Ascending aorta (tissue), 2 donors: ENCODE measurements at regions not wholly inside any gene's neighbourhood (a gene's known extent, or its start where the extent isn't known, plus 50 kb on each side); places are given as distances from the start of the nearest gene placed in this dataset.
"Not testable (repeated sequence)": the region's sequence is repeated elsewhere in the genome, so short reads cannot be mapped to it uniquely, and the experiment has no call there.

Experiments
- DNase-seq, 2 donors: peaks; one replicate each; pipeline ENCODE4 v3.0.0-alpha.2; 2019; ENCODE audit warnings: low spot score in 2 of 2
- H3K27ac ChIP-seq, 2 donors: fragments of 200-600 bp; sonication (generic); one replicate each; pipeline ENCODE4 v1.5.1; 2016 to 2017; ENCODE audit warnings: mild to moderate bottlenecking in 1 of 2
- H3K27me3 ChIP-seq: fragments of 200-600 bp; sonication (generic); one replicate; pipeline ENCODE4 v1.5.1; 2017
- H3K36me3 ChIP-seq, 2 donors: fragments of 200-600 bp; sonication (generic); one replicate each; pipeline ENCODE4 v1.5.1; 2016
- H3K4me1 ChIP-seq, 2 donors: fragments of 200-600 bp; sonication (generic); one replicate each; pipeline ENCODE4 v1.5.1; 2016 to 2017; ENCODE audit warnings: mild to moderate bottlenecking in 1 of 2
- H3K4me3 ChIP-seq, 2 donors: fragments of 200-600 bp; sonication (generic); one replicate each; pipeline ENCODE4 v1.5.1; 2016 to 2017; ENCODE audit warnings: mild to moderate bottlenecking in 1 of 2
- H3K9me3 ChIP-seq, 2 donors: fragments of 200-600 bp; sonication (generic); one replicate each; pipeline ENCODE4 v1.5.1; 2016
- CTCF ChIP-seq, 3 experiments: fragments of 200-600 bp in 2 of 3; fragments of 450-650 bp in 1 of 3; sonication (generic) in 2 of 3; IDR thresholded peaks; one replicate each; pipeline ENCODE4 v1.5.1; 2016 to 2019; ENCODE audit warnings: antibody characterized with exemption in 3 of 3, mild to moderate bottlenecking in 1 of 3, moderate library complexity in 1 of 3
- intact Hi-C: fragments of 100-400 bp; cut with DNase I; formaldehyde crosslinking; loops from one replicate; pipeline ENCODE4 v1.15.1; 2023

- Histone ChIP-seq H3K36me3 (no peaks in the 10 kb centered on the region), H3K4me1 (no peaks in the 10 kb centered on the region), H3K9me3 (no peaks in the 10 kb centered on the region), H3K27me3 (no peaks in the 10 kb centered on the region), H3K4me3 (no peak overlapping the region), H3K27ac (no peak overlapping the region)
- intact Hi-C loops: no loop called here
- no peak for TF ChIP-seq CTCF (IDR thresholded peaks at IDR 0.05)
- DNase-seq: no peak
Observed at GRCh38 chr5:21398511-21398910, 1410.5 kb upstream of the CDH18 start.

DNA sequence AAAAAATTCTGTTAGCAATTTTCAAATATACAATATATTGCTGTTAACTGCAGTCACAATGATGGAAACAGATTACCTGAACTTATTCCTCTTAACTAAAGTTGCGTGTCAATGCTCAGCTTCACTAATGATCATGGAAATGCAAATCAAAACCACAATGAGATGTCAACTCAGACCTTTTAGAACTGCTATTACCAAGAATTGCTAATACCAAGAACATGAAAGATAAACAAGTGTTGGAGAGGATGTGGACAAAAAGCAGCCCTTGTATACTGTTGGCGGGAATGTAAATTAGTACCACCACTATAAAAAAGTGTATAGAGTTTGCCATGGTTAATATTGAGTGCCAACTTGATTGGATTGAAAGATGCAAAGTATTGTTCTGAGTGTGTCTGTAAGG is 1409.7 kb upstream of the CDH18 start:
- Histone ChIP-seq H3K4me1 (no peaks in the 10 kb centered on the region), H3K27ac (no peak overlapping the region), H3K27me3 (no peaks in the 10 kb centered on the region), H3K4me3 (no peak overlapping the region), H3K36me3 (no peaks in the 10 kb centered on the region), H3K9me3 (no peaks in the 10 kb centered on the region)
- intact Hi-C loops: no loop called here
- TF ChIP-seq CTCF (IDR thresholded peaks at IDR 0.05): no peak
- DNase-seq: no peak

DNA sequence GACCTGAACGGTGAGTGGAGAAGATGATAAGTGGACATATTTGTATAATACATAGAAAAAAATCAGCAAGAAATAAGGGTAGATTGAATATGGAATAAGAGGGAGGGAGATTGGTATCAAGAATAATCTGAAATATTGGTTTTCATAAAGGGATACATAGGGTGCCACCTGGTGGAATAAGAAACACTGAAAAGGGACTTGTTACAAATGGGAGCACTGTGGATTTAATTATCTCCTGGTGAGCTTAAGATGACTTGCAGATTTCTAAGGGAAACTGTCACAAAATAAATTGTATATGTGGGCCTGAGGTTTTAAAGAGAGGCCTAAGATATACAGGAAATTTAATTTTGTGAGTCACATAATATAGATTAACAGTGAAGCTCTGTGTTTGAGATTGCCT is 1403.5 kb upstream of the CDH18 start:
- H3K27ac ChIP-seq: no peak overlapping the region
- TF ChIP-seq CTCF (IDR thresholded peaks at IDR 0.05): peak in 1 of 3 experiments; percentile 5
- intact Hi-C loops: no loop called here
- no peaks in the 10 kb centered on the region for H3K9me3 ChIP-seq
- no peaks in the 10 kb centered on the region for H3K4me1 ChIP-seq
- no peaks in the 10 kb centered on the region for H3K27me3 ChIP-seq
- no peak for DNase-seq
- no peak overlapping the region for H3K4me3 ChIP-seq
- no peaks in the 10 kb centered on the region for H3K36me3 ChIP-seq

- H3K4me1 ChIP-seq, H3K4me3 ChIP-seq, H3K36me3 ChIP-seq, intact Hi-C loops, H3K27ac ChIP-seq, H3K9me3 ChIP-seq, DNase-seq, H3K27me3 ChIP-seq: not testable (repeated sequence)
Observed at GRCh38 chr5:21360754-21361153, 1372.8 kb upstream of the CDH18 start.

DNA sequence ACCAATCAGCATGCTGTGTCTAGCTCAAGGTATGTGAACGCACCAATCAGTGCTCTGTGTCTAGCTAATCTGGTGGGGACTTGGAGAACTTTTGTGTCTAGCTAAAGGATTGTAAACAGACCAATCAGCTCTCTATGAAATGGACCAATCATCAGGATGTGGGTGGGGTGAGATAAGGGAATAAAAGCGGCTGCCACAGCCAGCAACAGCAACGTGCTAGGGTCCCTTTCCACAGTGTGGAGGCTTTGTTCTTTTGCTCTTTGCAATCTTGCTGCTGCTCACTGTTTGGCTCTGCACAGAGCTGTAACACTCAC is 1353.9 kb upstream of the CDH18 start:
- H3K9me3 ChIP-seq, H3K27ac ChIP-seq, H3K36me3 ChIP-seq, DNase-seq, H3K4me1 ChIP-seq, H3K27me3 ChIP-seq, intact Hi-C loops, H3K4me3 ChIP-seq: not testable (repeated sequence)

- H3K27ac ChIP-seq, intact Hi-C loops, H3K4me3 ChIP-seq, H3K9me3 ChIP-seq, H3K36me3 ChIP-seq, H3K27me3 ChIP-seq, H3K4me1 ChIP-seq, DNase-seq: not testable (repeated sequence)
Observed at GRCh38 chr5:21341203-21341947, 1353.4 kb upstream of the CDH18 start.

DNA sequence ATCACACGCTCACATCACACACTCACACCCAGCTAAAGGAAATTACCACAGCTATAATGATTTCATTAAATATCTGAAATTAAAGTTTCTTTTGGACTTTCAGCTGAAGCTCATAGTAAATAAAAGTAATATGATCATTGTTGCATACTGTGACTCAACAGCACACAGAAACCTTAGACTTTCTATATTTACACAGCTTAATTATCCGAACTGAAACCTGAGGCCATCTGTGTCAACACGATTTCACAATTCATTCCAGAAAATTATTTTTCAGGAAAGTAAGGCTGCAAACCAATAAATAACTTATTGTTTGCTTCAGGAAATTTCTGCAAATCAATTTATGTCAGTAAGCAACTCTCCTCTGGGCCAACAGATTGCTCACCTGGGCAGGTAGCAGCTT is 1352.2 kb upstream of the CDH18 start:
- H3K27ac ChIP-seq, H3K27me3 ChIP-seq, intact Hi-C loops, DNase-seq, H3K36me3 ChIP-seq, H3K4me3 ChIP-seq, H3K9me3 ChIP-seq, H3K4me1 ChIP-seq: not testable (repeated sequence)

- H3K4me1 ChIP-seq, H3K36me3 ChIP-seq, intact Hi-C loops, DNase-seq, H3K4me3 ChIP-seq, H3K27me3 ChIP-seq, H3K27ac ChIP-seq, H3K9me3 ChIP-seq: not testable (repeated sequence)
Observed at GRCh38 chr5:21336478-21336877, 1348.5 kb upstream of the CDH18 start.

DNA sequence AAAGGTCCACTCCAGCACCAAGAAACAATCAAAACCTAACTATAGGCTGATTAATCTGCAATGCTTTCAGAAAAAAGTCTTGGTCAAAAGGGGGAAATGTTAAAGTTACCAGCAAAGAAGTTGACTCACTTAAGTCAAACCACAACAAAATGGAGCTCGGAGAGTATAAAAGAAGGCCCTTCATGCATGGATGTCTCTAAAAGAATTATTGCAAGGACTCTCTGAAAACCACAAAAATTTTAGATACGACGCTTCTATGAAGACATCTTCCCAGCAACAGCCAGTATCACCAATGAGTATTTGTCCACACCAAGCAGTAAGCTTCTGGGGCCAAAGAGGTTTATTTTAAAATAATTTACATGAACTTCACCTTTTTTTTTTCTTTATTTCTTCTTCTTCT is 1327.4 kb upstream of the CDH18 start:
- H3K9me3 ChIP-seq, H3K36me3 ChIP-seq, H3K4me3 ChIP-seq, intact Hi-C loops, DNase-seq, H3K27ac ChIP-seq, H3K4me1 ChIP-seq, H3K27me3 ChIP-seq: not testable (repeated sequence)

DNA sequence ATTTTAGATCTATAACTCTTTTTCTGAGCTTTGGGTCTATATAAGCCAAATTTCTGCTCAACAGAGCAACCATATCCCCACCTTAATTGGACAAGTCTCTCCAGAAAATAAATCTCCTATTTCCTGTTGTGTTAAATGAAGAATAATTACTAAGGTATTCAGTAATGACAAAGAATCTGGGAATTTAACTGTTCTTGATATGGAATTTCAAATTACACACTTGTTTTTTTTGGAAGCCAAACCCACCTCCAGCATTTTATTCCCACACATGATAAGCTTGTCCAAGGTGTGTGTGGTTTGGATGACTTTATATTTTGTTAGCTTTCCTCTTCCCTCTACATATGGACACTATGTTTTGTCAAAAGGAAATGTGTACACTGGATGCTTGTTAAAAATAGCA is 1313.2 kb upstream of the CDH18 start:
- DNase-seq, H3K27ac ChIP-seq, intact Hi-C loops, H3K27me3 ChIP-seq, H3K4me1 ChIP-seq, H3K9me3 ChIP-seq, H3K36me3 ChIP-seq, H3K4me3 ChIP-seq: not testable (repeated sequence)

GRCh38 chr5:21274361-21274760 is 1286.4 kb upstream of the CDH18 start:
- H3K27ac ChIP-seq, H3K36me3 ChIP-seq, H3K4me3 ChIP-seq, H3K4me1 ChIP-seq, DNase-seq, H3K27me3 ChIP-seq, H3K9me3 ChIP-seq, intact Hi-C loops: not testable (repeated sequence)
